Neuronal stem cell (in vitro differentiated cells): ENCODE measurements at regions not wholly inside any gene's neighbourhood (a gene's known extent, or its start where the extent isn't known, plus 50 kb on each side); places are given as distances from the start of the nearest gene placed in this dataset.

Source experiments
- DNase-seq: peaks from one replicate; pipeline ENCODE4 v3.0.0-alpha.2; 2013; ENCODE audit warnings: low spot score
- H2AFZ ChIP-seq: one replicate; pipeline ENCODE4 v1.6.1; 2013; ENCODE audit warnings: mild to moderate bottlenecking, low read length, inconsistent platforms
- H2AK5ac ChIP-seq: 2 replicates; pipeline ENCODE4 v1.6.1; 2013; ENCODE audit warnings: low read depth, mild to moderate bottlenecking, inconsistent platforms, low read length, moderate library complexity, mixed read lengths
- H2BK120ac ChIP-seq: 2 replicates; pipeline ENCODE4 v1.6.1; 2013; ENCODE audit warnings: low read depth, mild to moderate bottlenecking, inconsistent platforms, low read length, moderate library complexity, mixed read lengths
- H2BK12ac ChIP-seq: one replicate; pipeline ENCODE4 v1.6.1; 2013; ENCODE audit warnings: low read length, inconsistent platforms
- H2BK15ac ChIP-seq: 2 replicates; pipeline ENCODE4 v1.6.1; 2013; ENCODE audit warnings: mild to moderate bottlenecking, low read length, inconsistent platforms, mixed read lengths
- H2BK5ac ChIP-seq: one replicate; pipeline ENCODE4 v1.6.1; 2013; ENCODE audit warnings: inconsistent platforms, mild to moderate bottlenecking, low read length, moderate library complexity
- H3K14ac ChIP-seq: one replicate; pipeline ENCODE4 v1.6.1; 2013; ENCODE audit warnings: low read length, inconsistent platforms
- H3K18ac ChIP-seq: 2 replicates; pipeline ENCODE4 v1.6.1; 2013; ENCODE audit warnings: low read length, inconsistent platforms
- H3K23ac ChIP-seq: 2 replicates; pipeline ENCODE4 v1.6.1; 2013; ENCODE audit warnings: low read depth, mild to moderate bottlenecking, mixed read lengths, low read length, inconsistent platforms; ENCODE audit not compliant: poor library complexity
- H3K27ac ChIP-seq: replicated peaks from 3 replicates; pipeline ENCODE4 v1.5.1; 2013; ENCODE audit warnings: low read length, inconsistent platforms
- H3K27me3 ChIP-seq, 3 experiments: 2 replicates each; pipeline ENCODE4 v1.6.1; 2013; ENCODE audit warnings: low read length in 3 of 3, mild to moderate bottlenecking in 2 of 3, inconsistent platforms in 1 of 3, low read depth in 1 of 3, mixed read lengths in 1 of 3, moderate library complexity in 1 of 3; ENCODE audit not compliant: control insufficient read depth in 3 of 3, insufficient read depth in 3 of 3
- H3K36me3 ChIP-seq, 2 donors: replicated peaks in 1 of 2; 2 replicates each; pipeline ENCODE4 v1.6.1; 2013; ENCODE audit warnings: low read length in 2 of 2; ENCODE audit not compliant: control insufficient read depth in 2 of 2, insufficient read depth in 2 of 2
- H3K4ac ChIP-seq: 2 replicates; pipeline ENCODE4 v1.6.1; 2013; ENCODE audit warnings: inconsistent platforms, mild to moderate bottlenecking, low read length, moderate library complexity
- H3K4me1 ChIP-seq, 2 donors: 1 replicate in 1 of 2; 2 replicates in 1 of 2; pipeline ENCODE4 v1.6.1; 2013; ENCODE audit warnings: low read length in 2 of 2, low read depth in 1 of 2; ENCODE audit not compliant: control insufficient read depth in 2 of 2, insufficient read depth in 1 of 2
- H3K4me2 ChIP-seq: one replicate; pipeline ENCODE4 v1.6.1; 2013; ENCODE audit warnings: mild to moderate bottlenecking, low read length, inconsistent platforms; ENCODE audit not compliant: insufficient read depth, poor library complexity, severe bottlenecking
- H3K4me3 ChIP-seq, 2 donors: 2 replicates each; pipeline ENCODE4 v1.5.1; 2013; ENCODE audit warnings: low read length in 2 of 2, mild to moderate bottlenecking in 2 of 2, inconsistent platforms in 1 of 2, moderate library complexity in 1 of 2
- H3K79me1 ChIP-seq: one replicate; pipeline ENCODE4 v1.6.1; 2013; ENCODE audit warnings: low read depth, mild to moderate bottlenecking, inconsistent platforms, low read length, moderate library complexity
- H3K9ac ChIP-seq: one replicate; pipeline ENCODE4 v1.6.1; 2013; ENCODE audit warnings: mild to moderate bottlenecking, low read depth, low read length, inconsistent platforms; ENCODE audit not compliant: poor library complexity
- H3K9me3 ChIP-seq, 2 donors: replicated peaks in 1 of 2; 2 replicates each; pipeline versions ENCODE3 to v1.6.1; 2013; ENCODE audit warnings: low read length in 2 of 2, mild to moderate bottlenecking in 2 of 2, inconsistent platforms in 1 of 2, low read depth in 1 of 2, mixed read lengths in 1 of 2, moderate library complexity in 1 of 2; ENCODE audit not compliant: control insufficient read depth in 2 of 2, insufficient read depth in 1 of 2
- H4K8ac ChIP-seq: one replicate; pipeline ENCODE4 v1.6.1; 2013; ENCODE audit warnings: low read depth, mild to moderate bottlenecking, inconsistent platforms, low read length, moderate library complexity
- H4K91ac ChIP-seq: one replicate; pipeline ENCODE4 v1.6.1; 2013; ENCODE audit warnings: low read length, low read depth, mild to moderate bottlenecking, inconsistent platforms; ENCODE audit not compliant: poor library complexity
- WGBS, 2 donors: extraction: QIAGEN DNeasy Blood & Tissue Kit; methylation state at CpG; one replicate each; pipeline ENCODE4 v1.1.7; 2013; ENCODE audit warnings: missing lambda C conversion rate in 2 of 2, mixed read lengths in 1 of 2; ENCODE audit not compliant: insufficient read length in 2 of 2, insufficient replicate concordance in 1 of 2; ENCODE audit errors: extremely low coverage in 2 of 2; 5-methylcytosine and 5-hydroxymethylcytosine counted together

GRCh38 chr15:38059665-38060064 is 125.2 kb downstream of the TMCO5A start:
- WGBS, 2 donors, result no CpG with 5 or more reads among the region's 1 CpG
- no peak overlapping the region for H3K27ac ChIP-seq
- no peak for DNase-seq

DNA sequence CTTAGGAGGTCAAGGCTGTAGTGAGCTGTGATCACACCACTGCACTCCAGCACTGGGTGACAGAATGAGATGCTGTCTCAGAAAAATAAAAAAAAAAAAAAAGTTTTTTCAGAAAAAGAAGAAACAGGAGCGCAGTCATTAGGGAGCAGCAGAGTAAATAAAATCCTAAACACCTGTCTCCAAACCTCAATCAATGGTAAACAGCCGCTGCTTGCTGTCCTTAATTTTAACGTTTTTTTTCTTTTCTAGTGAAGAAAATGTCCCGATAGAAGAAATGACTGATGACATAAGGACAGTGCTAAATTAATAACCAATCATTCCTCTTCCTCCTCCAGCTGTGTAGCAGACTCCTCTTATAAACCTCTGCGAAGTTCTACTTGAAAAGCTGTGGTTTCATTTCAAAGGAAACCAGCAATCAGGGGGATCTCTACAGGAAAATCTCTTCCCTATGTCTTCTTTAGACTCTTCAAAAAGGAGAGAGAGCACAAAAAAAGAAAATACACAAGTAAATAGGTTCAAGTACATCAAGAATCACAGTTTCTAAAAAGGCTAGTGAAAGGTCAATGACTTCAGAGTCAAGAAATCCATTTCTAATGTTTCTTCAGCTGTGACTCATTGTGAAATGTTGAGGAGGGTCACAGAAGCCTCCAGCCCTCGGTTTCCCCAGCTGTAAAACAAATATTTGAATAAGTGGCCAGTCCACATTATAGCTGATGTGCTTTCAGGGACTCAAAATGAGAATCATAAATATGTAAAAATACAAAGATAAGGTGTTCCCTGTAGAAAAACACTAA is 127.6 kb downstream of the TMCO5A start:
- H3K27ac ChIP-seq, result no peak overlapping the region
- no peak overlapping the region for H2AFZ ChIP-seq
- H3K9me3 ChIP-seq, result no peaks in the 10 kb centered on the region
- H2BK15ac ChIP-seq, result no peak overlapping the region
- no peak overlapping the region for H2BK12ac ChIP-seq
- H3K18ac ChIP-seq, result no peak overlapping the region
- H2AK5ac ChIP-seq, result no peak overlapping the region
- H4K91ac ChIP-seq, result no peak overlapping the region
- H3K23ac ChIP-seq, result no peak overlapping the region
- H2BK5ac ChIP-seq, result no peak overlapping the region
- no peaks in the 10 kb centered on the region for H3K36me3 ChIP-seq
- no peaks in the 10 kb centered on the region for H3K27me3 ChIP-seq
- H3K4me3 ChIP-seq, result no peak overlapping the region
- H4K8ac ChIP-seq, result no peak overlapping the region
- H3K9ac ChIP-seq, result no peak overlapping the region
- no peak overlapping the region for H3K14ac ChIP-seq
- no peak for DNase-seq
- WGBS, 2 donors, result no CpG with 5 or more reads among the region's 6 CpGs
- no peak overlapping the region for H3K4ac ChIP-seq
- no peaks in the 10 kb centered on the region for H3K79me1 ChIP-seq
- H3K4me2 ChIP-seq, result no peak overlapping the region
- H3K4me1 ChIP-seq, result peaks cover 4 to 15% of the 10 kb centered on the region in 2 donors
- no peak overlapping the region for H2BK120ac ChIP-seq

More at GRCh38 chr15:38059665-38060064, 125.2 kb downstream of the TMCO5A start:
- no peak overlapping the region for H3K4ac ChIP-seq
- H3K23ac ChIP-seq, result no peak overlapping the region
- no peaks in the 10 kb centered on the region for H3K27me3 ChIP-seq
- H3K4me2 ChIP-seq, result no peak overlapping the region
- H2BK15ac ChIP-seq, result no peak overlapping the region
- peaks cover 2 to 9% of the 10 kb centered on the region in 2 donors for H3K4me1 ChIP-seq
- H3K14ac ChIP-seq, result no peak overlapping the region
- H2BK5ac ChIP-seq, result no peak overlapping the region
- no peak overlapping the region for H2AK5ac ChIP-seq
- no peak overlapping the region for H2BK120ac ChIP-seq
- no peaks in the 10 kb centered on the region for H3K9me3 ChIP-seq
- H2AFZ ChIP-seq, result no peak overlapping the region
- no peak overlapping the region for H4K8ac ChIP-seq
- H2BK12ac ChIP-seq, result no peak overlapping the region
- no peak overlapping the region for H3K18ac ChIP-seq
- H3K36me3 ChIP-seq, result no peaks in the 10 kb centered on the region
- H3K9ac ChIP-seq, result no peak overlapping the region
- H3K79me1 ChIP-seq, result no peaks in the 10 kb centered on the region
- no peak overlapping the region for H4K91ac ChIP-seq
- no peak overlapping the region for H3K4me3 ChIP-seq

- H4K8ac ChIP-seq, result no peak overlapping the region
- no peak overlapping the region for H3K18ac ChIP-seq
- H3K23ac ChIP-seq, result no peak overlapping the region
- H3K4me2 ChIP-seq, result no peak overlapping the region
- no peak overlapping the region for H2BK12ac ChIP-seq
- H2AK5ac ChIP-seq, result no peak overlapping the region
- H3K4me3 ChIP-seq, result no peak overlapping the region
- H3K9ac ChIP-seq, result no peak overlapping the region
- no CpG with 5 or more reads among the region's 7 CpGs for WGBS, 2 donors
- peaks cover 4 to 18% of the 10 kb centered on the region in 2 donors for H3K4me1 ChIP-seq
- no peak overlapping the region for H3K14ac ChIP-seq
- H2BK120ac ChIP-seq, result no peak overlapping the region
- H3K79me1 ChIP-seq, result no peaks in the 10 kb centered on the region
- H3K4ac ChIP-seq, result no peak overlapping the region
- DNase-seq, result no peak
- H3K36me3 ChIP-seq, result no peaks in the 10 kb centered on the region
- no peak overlapping the region for H4K91ac ChIP-seq
- no peak overlapping the region for H2BK15ac ChIP-seq
- H3K9me3 ChIP-seq, result no peaks in the 10 kb centered on the region
- H3K27ac ChIP-seq, result no peak overlapping the region
- H3K27me3 ChIP-seq, result no peaks in the 10 kb centered on the region
- no peak overlapping the region for H2BK5ac ChIP-seq
- H2AFZ ChIP-seq, result no peak overlapping the region
These were observed 128.3 kb downstream of the TMCO5A start for GRCh38 chr15:38062696-38063095.

- no CpG with 5 or more reads among the region's 5 CpGs for WGBS, 2 donors
- no peak overlapping the region for H2AFZ ChIP-seq
These were observed 131.4 kb downstream of the TMCO5A start for GRCh38 chr15:38065721-38066345.

More at GRCh38 chr15:38065721-38066345, 131.4 kb downstream of the TMCO5A start:
- Histone ChIP-seq H2BK120ac (no peak overlapping the region), H3K18ac (no peak overlapping the region), H3K27ac (no peak overlapping the region), H3K9me3 (no peaks in the 10 kb centered on the region), H3K4me1 (peaks cover 13 to 31% of the 10 kb centered on the region in 2 donors), H2BK15ac (no peak overlapping the region), H3K9ac (no peak overlapping the region), H3K4me3 (no peak overlapping the region), H3K4ac (no peak overlapping the region), H2BK5ac (no peak overlapping the region), H3K23ac (no peak overlapping the region), H3K79me1 (no peaks in the 10 kb centered on the region), H4K8ac (no peak overlapping the region), H3K4me2 (no peak overlapping the region), H4K91ac (no peak overlapping the region), H3K27me3 (no peaks in the 10 kb centered on the region), H3K36me3 (no peaks in the 10 kb centered on the region), H3K14ac (no peak overlapping the region), H2AK5ac (no peak overlapping the region), H2BK12ac (no peak overlapping the region)
- DNase-seq, result no peak
